HS-5 (cell line): ENCODE measurements at regions not wholly inside any gene's neighbourhood (a gene's known extent, or its start where the extent isn't known, plus 50 kb on each side); places are given as distances from the start of the nearest gene placed in this dataset.

Experiments
- DNase-seq: peaks from one replicate; pipeline ENCODE4 v3.0.0-alpha.2; 2012; ENCODE audit warnings: low read depth

DNA sequence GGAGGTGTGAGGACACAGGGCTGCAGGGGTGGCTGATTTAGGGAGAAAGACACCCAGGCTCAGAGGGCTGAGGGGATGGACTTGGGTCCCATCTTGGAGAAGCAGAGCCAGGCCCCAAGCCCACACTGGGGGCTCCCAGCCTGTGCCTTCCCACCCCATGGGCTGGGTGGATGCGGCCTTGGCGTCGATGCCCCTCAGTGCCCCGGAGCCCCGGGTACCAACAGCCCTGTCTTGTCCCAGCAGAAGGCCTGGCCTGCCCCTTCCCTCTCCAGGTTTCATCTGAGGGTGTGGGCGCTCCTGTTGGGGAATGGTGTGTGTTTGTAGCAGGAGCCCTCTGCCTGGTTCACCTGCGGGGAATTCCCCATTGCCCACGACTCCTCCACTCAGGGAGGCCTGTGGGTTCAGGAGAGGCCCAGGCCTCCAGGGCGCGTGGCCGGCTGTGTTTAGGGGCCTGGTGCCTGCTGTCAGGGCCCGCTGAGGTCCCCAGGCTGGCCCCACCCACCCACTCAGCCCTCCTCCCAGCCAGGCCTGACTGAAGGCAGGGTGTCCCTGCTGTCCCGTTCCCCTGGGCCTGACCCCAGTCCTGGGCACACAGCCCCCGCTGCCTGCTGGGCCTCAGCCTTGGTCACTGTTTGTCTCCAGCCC is 51.1 kb upstream of the BEGAIN start:
- DNase-seq, result no peak

DNA sequence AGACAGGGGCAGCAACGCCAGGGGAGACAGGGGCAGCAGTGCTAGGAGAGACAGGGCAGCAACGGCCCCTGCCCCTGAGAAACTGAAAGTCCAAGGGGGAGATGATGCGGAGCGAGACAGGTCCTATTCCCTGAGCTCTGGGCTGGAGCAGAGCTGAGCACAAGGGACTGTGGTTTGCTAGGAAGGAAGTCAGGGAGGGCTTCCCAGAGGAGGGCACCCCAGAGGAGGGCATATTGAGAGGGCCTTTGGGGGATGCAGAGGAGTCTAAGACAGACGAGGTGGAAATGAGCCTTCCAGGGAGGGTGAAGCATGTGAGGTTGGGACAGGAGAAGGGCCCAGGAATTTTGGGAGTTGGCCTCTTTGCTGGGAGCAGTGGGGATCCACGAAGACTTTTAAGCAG is 52.1 kb upstream of the BEGAIN start:
- no peak for DNase-seq

DNA sequence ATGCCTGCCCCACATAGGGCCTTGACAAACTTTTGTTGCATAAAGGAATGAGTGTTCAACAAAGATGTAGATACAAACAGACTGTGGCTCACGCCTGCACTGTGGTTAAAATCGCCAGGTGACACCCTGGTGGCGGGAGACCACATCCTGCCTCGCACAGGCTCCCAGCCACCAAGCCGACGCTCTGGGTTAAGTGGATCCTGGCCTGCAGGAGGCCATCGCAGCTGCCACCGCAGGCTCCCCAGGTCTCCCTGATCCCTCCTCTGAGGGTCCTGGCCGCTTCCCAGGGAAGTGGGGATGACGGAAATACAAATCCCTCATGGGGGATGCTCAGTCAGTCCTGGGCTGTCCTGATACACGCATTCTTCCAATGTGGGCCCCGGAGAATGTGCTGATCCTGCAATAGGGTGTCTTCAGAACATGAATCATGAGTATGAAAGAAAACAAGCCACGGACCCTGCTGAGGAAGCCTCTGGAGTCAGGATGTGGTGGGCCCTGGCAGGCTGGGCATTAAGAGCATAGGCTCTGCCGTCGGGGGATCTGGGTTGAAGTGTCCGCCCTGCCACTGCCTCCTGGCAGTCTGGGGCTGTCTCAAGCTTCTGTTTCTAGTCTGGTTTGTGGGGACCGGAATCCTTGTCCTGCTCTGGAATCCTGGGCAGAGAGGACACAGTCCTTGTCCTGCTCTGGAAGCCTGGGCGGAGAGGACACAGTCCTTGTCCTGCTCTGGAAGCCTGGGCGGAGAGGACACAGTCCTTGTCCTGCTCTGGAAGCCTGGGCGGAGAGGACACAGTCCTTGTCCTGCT is 53.5 kb upstream of the BEGAIN start:
- no peak for DNase-seq

DNA sequence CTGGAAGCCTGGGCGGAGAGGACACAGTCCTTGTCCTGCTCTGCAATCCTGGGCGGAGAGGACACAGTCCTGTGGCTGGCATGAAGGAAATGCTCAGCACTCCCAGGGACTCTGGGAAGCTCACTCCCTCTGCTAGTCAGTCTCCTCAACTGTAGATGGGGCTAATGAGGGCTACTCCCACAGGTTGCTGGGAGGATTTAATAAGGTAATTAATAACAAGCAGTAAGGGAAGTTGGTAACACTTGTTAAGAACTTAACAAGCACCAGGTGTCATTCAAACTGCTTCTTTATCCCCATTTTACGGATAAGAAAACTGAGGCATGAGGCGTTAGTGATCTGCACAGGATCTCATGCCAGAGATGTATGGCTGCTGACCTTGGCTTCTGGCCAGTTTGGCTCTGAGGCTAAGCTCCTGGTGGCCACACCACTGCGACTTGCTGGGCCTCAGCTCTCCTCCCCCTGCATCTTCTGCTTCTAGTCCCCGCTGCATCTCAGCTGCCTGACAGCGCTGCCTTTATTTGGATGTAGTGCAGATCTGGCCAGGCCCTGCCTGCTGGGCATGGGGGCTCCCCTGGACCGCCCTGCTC is 54.1 kb upstream of the BEGAIN start:
- no peak for DNase-seq

DNA sequence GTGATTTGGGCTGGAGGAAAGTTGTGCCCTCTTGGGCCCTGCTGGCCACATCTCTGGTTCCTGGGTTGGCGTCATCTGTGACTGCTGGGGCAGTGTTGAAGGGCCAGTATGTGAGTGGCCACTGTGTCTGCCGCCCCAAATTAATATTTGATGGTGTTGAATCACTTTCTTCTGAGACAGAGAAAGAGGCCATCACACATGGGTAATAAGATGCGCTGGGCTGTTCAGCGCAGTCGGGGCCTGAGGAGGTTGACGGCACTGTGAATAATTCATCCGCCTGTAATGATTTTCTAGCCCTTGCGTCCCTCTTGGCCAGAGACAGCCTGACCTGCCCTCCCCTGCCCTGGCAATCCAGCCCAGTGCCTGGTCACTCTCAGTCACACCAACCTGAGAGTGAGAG is 56.2 kb upstream of the BEGAIN start:
- DNase-seq, result no peak

DNA sequence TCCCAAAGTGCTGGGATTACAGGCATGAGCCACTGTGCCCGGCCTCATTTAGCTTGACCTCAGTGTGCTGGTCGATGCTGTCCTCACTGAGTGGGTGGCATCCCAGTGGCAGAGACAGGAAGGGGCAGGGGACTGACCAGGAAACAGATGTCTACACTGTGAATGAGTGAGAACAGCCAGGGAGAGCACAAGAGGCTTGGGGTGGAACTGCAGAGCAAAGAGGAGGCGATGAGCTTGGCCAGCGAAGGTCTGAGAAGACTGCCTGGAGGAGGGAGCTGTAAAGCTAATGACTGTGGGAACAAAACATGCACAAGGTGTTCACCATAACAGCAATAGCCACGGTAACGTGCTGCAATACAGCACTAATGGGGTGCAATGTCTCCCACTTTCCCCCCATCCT is 57.2 kb upstream of the BEGAIN start:
- DNase-seq, result no peak

DNA sequence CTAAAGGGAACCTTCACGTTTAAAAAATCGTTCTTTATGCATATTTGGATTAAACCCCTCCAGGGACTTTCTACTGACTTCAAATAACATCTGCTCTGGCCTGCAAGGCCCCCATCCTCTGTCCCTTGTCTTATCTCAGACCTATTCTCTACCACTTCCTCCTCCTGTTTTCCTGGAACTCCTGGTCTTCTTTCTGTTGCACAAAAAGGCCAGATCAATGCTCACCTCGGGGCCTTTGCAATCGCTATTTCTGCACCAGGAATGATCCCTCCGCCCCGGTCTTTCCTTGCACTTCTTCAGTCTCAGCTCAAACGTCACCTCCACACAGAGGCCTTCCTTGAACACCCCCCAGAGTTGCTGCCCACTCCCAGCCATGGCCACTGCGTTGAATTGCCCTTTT is 57.6 kb upstream of the BEGAIN start:
- no peak for DNase-seq

DNA sequence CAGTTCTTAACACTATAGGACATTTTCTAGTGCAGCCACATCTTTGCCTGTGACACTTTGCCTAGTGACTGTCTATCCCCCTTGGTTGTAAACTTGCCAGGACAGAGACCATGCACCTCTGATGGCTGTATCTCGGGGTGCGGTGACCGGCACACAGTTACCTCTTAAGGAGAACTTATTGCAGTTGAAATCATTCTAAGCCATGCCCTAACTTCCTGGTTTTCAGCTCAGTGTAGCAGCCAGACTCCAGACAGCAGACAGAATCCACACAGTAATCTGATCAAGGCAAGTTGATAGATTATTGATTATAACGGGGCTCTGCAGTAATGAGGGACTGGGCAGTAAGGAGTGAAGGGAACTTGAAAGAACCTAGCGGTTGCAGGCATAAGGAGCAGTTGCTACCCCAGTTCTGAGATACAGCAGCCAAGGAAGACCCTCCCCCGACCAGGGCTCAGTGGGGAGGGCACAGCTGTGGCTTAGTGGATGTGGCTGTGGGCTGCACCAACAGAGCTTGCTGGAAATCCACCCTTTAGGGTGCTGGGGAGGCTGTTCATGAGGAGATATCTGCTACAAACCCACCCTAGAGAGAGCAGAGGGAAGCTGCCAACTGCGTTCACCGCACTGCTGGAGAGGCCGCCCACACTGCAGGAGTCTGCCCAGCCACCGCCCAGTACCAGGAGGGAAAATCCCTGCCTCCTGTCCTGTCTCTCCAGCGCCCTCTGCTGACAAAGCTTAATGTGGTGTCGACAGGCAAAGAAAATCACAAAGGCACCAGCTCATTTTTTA is 58.2 kb upstream of the BEGAIN start:
- DNase-seq, result no peak

DNA sequence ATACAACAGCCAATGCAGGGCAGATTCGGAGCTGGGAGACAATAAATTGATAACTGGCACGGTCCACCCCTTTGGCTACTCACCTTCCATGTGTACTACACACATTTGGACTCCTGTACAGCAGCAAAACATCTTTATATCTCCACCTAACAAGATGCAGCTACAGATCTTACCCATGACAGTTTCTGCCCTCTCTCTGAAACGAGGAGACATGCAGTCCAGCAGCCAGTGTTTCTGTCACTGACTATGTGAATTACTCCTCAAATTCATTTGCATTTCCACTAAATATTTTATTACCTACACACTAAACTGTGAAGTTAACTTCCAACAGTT is 58.7 kb upstream of the BEGAIN start:
- DNase-seq, result no peak

DNA sequence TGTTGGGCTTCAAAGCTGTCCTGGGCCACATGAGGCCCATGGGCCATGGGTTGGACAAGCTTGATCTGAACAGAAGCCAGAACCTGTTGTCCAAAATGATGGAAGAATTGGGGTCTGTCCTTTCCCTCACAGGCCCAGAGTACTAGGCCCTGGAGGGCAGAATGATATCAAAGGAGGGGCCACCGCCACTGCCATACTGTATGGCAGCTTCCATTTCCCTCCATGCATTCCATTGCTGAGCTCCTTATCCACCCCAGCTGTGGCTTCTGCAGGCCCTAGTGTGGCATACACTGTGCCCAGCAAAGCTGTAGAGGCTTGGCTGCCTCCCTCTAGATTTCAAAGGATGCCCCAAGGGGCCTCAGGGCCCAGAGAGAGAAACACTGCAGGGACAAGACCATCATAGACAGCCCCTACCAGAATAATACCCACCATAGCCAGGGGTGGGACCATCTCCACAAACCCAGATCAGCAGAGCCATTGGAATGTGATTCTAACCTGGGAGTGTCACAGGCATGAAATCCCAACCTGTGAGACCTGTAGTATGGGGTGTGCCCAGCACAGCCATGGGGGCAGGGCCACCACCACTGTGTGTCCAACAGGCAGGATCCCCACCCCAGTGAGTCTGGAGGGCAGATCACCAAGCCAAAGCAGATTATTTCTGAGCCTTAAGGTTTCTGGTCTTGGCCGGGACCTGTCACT is 61.4 kb upstream of the BEGAIN start:
- no peak for DNase-seq

DNA sequence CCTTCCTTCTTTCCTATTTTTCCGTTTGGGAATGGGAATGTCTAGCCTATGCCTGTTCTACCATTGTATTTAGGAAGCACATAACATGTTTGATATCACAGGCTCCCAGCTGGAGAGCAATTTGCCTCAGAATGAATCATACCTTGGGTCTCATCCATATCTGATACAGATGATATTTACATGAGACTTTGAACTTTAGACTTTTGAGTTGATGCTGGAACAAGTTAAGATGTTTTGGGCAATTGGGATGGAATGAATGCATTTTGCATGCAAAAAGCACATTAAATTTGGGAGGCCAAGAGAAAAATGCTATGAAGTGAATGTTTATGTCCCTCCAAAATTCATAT is 61.9 kb upstream of the BEGAIN start:
- DNase-seq, result peak; percentile 9

DNA sequence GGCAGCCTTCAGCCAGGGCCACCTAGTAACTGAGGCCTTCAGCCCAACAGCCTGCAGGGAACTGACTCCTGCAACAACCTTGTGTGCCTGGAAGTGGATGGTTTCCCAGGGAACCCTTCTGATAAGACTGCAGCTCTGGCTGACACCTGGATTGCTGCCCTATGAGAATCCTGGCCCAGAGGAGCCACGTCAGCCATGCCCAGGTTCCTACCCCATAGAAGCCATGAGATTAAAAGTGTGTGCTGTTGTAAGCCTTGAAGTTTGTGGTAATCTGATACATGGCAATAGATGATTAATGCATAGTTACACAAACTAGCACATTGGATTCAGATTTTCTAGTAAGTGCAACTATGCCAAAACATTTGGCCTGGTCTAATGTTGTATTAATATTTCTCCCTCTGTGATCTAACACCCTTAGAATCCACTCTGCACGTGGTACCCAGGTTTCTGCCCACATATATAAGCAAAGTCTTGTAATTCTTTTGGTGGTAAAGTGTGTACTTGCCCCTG is 64.8 kb upstream of the BEGAIN start:
- no peak for DNase-seq

DNA sequence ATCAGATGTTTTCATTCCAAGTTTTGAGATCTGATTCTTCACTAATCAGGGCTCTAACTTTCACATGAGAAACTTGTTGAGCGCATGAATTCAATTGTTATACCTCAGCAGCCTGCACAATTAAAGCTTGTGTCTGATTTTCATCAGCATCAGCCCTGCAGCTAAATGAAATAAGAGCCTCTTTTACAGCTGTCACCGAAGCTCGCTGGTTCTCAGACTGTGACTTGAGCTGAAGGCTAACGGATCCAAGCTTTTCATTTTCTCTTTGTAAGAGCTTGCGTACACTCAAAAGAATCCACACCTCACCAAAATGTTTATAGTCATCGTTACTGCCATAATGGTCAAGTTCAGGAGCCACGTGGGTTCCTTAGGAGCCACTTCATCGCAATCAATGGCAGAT is 65.5 kb upstream of the BEGAIN start:
- DNase-seq, result no peak

DNA sequence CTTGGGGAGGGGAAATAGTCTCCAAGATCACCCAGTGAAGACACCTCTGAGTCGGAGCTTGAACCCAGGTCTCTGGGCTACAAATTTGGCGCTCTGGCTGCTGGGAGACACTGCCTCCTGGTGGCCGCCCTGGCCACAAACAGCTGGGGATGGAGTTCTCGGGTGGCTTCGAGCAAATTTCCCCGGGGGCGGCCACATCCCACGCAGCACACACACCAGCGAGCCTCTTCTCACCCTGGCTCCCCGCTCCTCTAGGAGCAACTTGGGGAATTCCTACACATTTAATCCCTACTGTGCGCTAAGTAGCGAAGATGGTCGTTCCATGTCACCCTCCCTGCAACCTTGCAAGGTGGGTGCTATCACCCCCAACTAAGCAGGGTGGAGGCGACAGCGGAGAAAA is 66.2 kb upstream of the BEGAIN start:
- DNase-seq, result no peak

DNA sequence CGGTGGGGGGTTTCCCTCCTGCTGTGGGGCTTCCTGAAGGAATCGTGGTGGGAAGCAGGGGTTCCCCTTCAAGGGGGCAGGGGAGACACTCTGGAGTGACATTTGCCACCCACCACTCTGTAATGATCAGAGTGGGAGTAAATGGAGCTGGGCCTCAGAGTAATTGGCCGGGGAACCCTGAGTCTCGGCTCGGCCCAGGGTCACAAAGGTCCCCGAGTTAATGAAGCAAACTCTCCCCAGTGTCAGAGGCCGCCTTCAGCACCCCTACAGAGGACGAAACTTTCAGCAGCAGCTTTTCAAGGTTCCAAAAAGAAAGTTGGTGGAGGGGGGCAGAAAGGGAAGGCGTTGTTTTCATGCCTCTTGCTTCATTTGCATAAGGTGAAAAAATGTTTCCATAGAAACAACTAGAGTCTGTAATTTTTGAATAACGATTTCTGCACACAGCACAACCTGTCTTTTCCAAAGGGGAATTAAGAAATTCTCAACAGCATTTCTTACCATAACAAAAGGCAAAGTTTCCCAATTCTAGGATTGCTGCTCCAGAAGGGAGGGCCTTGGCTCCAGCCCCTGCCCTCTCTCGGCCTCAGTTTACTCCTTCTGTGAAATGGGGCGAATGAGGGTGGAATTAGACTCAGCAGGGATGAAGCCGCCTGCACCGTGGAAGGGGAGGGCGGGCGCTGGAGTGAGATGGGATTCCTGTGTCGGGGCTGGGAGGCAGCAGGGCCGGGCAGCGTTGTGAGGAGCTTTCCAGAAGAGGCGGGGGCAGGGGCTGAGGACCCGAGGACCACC is 67.0 kb upstream of the BEGAIN start:
- no peak for DNase-seq

DNA sequence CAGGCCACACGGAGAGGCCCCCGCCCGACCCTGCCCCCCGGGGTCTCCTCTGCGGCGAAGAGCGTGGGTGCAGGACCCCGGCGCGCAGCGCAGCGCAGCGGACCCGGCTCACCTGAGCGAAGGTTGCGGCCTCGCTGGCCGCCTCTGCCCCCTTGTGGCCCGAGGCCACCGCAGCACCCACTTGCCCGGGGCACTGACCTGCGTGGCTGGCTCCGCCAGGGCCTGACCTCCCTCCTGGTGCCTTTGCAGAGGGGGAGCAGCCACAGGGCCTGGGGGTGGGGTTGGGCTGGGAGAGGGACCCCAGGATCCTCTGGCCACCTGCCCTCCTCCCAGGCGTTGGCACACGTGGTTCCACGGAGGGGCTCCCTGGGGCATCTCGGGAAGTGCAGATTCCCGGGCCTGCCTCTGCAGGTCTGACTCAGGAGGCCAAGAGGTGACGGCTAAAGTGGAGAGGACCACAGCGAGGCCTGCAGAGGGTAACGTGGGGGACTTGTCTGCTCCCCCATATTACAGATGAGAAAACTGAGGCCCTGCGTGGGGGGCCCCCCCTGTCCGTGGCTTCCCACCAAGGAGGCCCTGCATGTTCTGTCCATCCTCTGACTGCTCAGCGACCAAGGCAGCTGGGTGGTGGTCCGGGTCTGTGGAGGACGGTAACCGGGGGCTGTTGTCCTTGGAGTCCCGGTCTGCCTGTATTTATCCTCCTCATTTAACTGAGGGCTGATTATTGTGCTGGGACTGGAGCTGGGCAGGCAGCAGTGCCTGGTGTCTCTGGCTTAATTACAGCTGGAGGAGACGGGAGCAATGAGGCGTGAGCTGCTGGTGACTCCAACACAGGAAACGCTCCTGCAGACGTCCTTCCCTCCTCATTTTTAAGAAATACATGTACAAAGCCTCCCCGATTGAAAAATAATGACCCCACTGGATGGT is 67.9 kb upstream of the BEGAIN start:
- no peak for DNase-seq

DNA sequence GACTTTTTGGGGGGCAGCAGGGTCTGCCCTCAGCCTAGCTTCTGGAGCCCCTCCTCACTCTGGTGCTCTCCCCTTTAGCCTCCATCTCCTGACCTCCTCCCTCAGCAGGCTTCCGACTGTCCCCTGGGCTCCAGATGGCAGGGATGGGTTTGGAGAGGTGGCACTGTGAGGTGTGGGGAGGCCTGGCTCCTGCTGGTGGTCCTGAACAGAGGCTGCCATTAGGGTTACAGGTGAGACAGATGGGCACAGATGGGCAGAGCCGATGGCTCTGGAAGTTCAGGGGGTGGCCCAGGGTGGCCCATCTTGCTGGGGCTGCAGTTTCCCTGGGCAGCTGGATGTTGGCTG is 68.5 kb upstream of the BEGAIN start:
- DNase-seq, result no peak

DNA sequence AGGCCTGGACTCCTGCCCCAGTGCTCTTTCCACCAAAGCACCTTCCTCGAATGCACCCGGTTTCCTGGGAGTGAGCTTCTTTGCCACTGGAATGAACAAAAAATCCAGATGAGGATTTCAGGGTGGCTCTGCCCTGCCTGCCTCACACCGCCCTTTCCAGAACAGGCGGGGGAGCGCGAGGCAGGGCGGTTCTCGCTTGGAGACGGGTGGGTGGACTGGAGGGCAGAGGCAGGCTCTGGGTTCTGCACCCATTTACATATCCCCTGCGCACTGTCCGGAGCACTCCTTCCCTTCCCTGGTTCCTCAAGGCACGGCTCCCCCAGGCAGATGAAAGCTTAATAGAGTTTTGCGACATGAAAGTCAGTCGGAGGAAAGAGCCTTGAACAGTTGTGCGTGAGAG is 69.7 kb upstream of the DLK1 start:
- no peak for DNase-seq

DNA sequence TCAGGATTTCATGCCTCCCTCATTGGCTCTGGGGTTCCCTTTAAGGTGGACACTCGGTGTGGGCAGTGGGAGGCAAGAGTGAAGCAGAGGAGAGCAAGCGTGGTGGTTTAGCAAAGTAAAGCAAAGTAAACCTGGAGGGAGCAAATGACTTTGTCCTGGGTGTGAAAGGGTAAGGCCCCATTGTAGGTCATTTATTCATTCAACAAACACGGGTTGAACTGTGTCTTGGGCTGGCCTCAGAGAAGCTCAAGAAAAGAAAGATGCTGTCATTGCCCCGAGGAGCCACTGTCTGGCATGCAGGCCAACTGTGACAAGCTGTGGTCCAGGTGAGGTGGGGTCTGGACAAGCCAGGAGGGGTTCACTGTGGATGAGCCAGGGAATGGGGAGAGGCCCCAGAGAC is 68.9 kb upstream of the DLK1 start:
- DNase-seq, result no peak

DNA sequence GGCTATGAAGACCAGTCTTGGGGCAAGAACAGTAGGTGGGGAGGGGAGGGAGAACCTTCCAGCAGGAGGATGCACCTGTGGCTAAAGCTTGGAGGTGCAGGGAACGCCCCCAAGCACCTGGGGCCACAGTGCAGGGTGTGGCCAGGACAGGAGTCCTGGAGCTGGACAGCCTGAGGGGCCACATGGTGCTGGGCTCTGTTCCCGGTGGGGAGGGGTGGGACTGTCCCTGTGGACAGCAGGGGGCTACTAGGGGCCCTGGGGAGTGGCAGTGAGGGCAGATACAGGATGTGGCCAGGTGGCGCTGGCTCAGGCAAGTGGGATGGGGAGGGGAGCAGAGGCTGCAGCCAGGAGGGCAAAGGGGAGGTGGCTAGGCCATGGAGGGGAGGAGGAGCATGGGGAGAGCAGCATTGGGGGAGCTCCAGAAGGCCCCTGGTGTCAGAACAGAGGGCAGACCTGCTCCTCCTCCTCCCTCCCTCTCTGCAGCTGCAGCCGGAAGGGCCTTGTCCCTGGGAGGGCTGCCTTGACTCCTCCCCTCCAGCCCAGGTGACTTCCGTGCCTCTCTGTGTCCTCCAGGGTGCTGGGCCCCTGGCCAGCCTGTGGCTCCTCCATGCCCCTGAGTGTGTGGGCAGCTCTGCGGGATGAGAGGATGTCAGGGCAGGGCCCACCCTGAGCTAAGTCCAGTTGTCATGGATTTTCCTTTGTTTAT is 68.4 kb upstream of the DLK1 start:
- no peak for DNase-seq
